ENCODE measurements at regions not wholly inside any gene's neighbourhood (a gene's known extent, or its start where the extent isn't known, plus 50 kb on each side); places are given as distances from the start of the nearest gene placed in this dataset.

DNA sequence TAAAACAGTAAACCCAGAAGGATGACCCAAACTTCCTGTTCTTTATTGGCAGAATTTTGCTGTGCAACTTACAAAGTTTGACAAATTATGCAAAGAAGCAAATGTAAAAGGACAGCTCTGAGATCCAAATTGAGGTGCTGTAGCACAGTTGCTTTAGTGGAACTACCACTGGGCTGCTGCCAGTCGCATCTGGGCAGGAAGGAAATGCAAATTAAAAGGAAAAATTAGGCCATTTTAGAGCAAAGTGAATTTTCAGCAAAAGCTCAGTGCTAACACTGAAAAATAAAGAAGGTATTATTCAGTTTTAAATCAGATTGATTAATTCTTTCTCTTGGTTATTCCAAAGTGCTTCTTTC, 104.5 kb downstream of the ZMAT3 start:
- Histone ChIP-seq H3K36me3 (ENCODE audit: control insufficient read depth, insufficient read depth, low read length) (no peaks in the 10 kb centered on the region), H3K27me3 (ENCODE audit: control insufficient read depth, insufficient read depth, low read length) (no peaks in the 10 kb centered on the region; the same call in 1 of the 2 replicates), H3K4me3 (ENCODE audit: low read depth in 2 of 2, low read length in 2 of 2) (no peak overlapping the region), H3K4me1 (ENCODE audit: control insufficient read depth, insufficient read depth, low read length) (no peaks in the 10 kb centered on the region), H3K9me3 (ENCODE audit: control insufficient read depth, insufficient read depth, low read depth, low read length) (no peaks in the 10 kb centered on the region), H3K27ac (ENCODE audit: low read length) (no peak overlapping the region)
- POLR2A ChIA-PET, result no interaction called here
- BruUV-seq (replicated peaks), result no TSS peak
- TF ChIP-seq POLR2AphosphoS5 (IDR thresholded peaks at IDR 0.05; ENCODE audit: low read depth, low read length), result no peak
- TF ChIP-seq, protein P1, sequence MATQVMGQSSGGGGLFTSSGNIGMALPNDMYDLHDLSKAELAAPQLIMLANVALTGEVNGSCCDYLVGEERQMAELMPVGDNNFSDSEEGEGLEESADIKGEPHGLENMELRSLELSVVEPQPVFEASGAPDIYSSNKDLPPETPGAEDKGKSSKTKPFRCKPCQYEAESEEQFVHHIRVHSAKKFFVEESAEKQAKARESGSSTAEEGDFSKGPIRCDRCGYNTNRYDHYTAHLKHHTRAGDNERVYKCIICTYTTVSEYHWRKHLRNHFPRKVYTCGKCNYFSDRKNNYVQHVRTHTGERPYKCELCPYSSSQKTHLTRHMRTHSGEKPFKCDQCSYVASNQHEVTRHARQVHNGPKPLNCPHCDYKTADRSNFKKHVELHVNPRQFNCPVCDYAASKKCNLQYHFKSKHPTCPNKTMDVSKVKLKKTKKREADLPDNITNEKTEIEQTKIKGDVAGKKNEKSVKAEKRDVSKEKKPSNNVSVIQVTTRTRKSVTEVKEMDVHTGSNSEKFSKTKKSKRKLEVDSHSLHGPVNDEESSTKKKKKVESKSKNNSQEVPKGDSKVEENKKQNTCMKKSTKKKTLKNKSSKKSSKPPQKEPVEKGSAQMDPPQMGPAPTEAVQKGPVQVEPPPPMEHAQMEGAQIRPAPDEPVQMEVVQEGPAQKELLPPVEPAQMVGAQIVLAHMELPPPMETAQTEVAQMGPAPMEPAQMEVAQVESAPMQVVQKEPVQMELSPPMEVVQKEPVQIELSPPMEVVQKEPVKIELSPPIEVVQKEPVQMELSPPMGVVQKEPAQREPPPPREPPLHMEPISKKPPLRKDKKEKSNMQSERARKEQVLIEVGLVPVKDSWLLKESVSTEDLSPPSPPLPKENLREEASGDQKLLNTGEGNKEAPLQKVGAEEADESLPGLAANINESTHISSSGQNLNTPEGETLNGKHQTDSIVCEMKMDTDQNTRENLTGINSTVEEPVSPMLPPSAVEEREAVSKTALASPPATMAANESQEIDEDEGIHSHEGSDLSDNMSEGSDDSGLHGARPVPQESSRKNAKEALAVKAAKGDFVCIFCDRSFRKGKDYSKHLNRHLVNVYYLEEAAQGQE (IDR thresholded peaks at IDR 0.05; ENCODE audit: insufficient read depth in 1 of 2, low read depth in 2 of 2, low read length in 1 of 2), result no peak
- in situ Hi-C loops (cut with HindIII; ENCODE audit: low pct_unique_long_range_greater_than_20kb, low sequenced_read_pairs) (no loop called here), intact Hi-C loops (cut with micrococcal nuclease; ENCODE audit: unreplicated experiment) (loop anchor here (2.0 kb wide), 1 partner anchor 530 kb away; no protein-coding TSS in a partner anchor)
- CTCF ChIA-PET, result no interaction called here
- no peak for ATAC-seq
- DNase-seq (ENCODE audit: low read depth, low spot score), result no peak

DNA sequence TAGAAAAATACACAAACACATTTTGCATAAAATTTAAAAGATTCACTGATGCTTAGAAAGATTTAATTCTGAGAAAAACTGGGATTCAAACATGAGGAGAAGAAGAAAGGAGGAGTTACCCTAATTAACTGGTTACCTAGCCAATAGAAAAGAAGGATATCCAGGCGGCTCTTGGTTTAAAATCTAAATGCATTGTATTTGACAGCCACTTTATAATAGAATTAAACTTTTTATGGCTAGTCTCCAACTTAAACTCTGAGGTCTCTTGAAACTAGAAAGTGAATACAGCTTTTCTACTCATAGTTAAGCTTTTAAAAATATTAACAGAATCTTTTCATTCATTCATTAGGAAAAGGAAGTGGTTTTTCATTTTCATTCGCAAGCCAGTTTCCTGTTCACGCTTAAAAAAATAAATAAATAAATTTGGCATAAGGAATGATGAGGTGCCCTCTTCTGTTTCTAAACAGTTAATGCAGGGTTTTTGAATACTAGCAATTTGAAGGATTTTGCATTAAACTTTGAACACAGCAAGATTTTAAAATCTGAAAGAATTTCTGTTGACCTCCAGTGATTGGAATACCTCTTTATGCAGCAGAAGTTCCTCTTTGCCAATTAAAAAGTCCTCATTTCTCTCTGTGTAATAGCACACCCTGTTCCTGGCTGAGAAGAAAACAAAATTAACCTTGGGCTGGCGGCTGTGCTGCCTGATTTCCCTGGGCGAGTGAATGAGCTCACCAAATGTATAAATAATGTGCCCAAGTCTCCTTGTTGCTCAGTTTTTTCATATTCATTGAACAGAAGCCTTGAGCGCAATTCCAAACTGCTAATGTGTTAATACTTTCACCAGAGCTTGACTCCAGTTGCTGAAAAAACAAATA, 105.1 kb downstream of the ZMAT3 start:
- H3K36me3 ChIP-seq (ENCODE audit: control insufficient read depth, insufficient read depth, low read length), result no peaks in the 10 kb centered on the region
- DNase-seq (ENCODE audit: low read depth, low spot score), result peak; percentile 4
- no peaks in the 10 kb centered on the region; the same call in 1 of the 2 replicates for H3K27me3 ChIP-seq (ENCODE audit: control insufficient read depth, insufficient read depth, low read length)
- ChIA-PET POLR2A (no interaction called here), CTCF (no interaction called here)
- in situ Hi-C loops (cut with HindIII; ENCODE audit: low pct_unique_long_range_greater_than_20kb, low sequenced_read_pairs), result no loop called here
- BruUV-seq (replicated peaks), result no TSS peak
- H3K9me3 ChIP-seq (ENCODE audit: control insufficient read depth, insufficient read depth, low read depth, low read length), result no peaks in the 10 kb centered on the region
- no peak overlapping the region for H3K4me3 ChIP-seq (ENCODE audit: low read depth in 2 of 2, low read length in 2 of 2)
- no peak for ATAC-seq
- intact Hi-C loops (cut with micrococcal nuclease; ENCODE audit: unreplicated experiment), result loop anchor here (2.0 kb wide), 1 partner anchor 530 kb away; no protein-coding TSS in a partner anchor
- H3K27ac ChIP-seq (ENCODE audit: low read length), result no peak overlapping the region
- no peak for TF ChIP-seq TCF7L2 (IDR thresholded peaks at IDR 0.05; ENCODE audit: low read depth, low read length)
- TF ChIP-seq, protein P2, sequence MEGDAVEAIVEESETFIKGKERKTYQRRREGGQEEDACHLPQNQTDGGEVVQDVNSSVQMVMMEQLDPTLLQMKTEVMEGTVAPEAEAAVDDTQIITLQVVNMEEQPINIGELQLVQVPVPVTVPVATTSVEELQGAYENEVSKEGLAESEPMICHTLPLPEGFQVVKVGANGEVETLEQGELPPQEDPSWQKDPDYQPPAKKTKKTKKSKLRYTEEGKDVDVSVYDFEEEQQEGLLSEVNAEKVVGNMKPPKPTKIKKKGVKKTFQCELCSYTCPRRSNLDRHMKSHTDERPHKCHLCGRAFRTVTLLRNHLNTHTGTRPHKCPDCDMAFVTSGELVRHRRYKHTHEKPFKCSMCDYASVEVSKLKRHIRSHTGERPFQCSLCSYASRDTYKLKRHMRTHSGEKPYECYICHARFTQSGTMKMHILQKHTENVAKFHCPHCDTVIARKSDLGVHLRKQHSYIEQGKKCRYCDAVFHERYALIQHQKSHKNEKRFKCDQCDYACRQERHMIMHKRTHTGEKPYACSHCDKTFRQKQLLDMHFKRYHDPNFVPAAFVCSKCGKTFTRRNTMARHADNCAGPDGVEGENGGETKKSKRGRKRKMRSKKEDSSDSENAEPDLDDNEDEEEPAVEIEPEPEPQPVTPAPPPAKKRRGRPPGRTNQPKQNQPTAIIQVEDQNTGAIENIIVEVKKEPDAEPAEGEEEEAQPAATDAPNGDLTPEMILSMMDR (IDR thresholded peaks at IDR 0.05), result peak; percentile 69
- no peaks in the 10 kb centered on the region for H3K4me1 ChIP-seq (ENCODE audit: control insufficient read depth, insufficient read depth, low read length)

DNA sequence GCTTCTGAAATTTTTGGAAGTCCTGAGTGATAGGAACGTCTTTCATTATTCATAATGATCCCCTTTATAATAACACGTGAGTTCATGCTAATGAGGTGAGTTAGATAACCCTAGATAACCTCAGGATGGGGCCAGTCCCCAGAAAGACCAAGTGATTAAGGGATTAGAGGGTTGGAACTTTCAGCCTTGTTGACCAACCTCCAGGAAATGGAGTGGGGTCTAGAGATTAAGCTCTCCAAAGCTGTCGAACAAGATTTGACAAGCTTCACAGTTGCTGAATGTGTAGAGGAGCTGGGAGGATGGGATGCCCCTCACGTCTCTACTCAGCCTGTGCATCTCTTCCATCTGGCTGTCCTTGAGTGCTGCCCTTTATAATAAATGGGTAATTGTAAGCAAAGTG, 107.1 kb downstream of the ZMAT3 start:
- ATAC-seq (no peak), DNase-seq (ENCODE audit: low read depth, low spot score) (no peak)
- H3K27me3 ChIP-seq (ENCODE audit: control insufficient read depth, insufficient read depth, low read length), result no peaks in the 10 kb centered on the region; the same call in 1 of the 2 replicates
- intact Hi-C loops (cut with micrococcal nuclease; ENCODE audit: unreplicated experiment), result no loop called here
- no peaks in the 10 kb centered on the region for H3K9me3 ChIP-seq (ENCODE audit: control insufficient read depth, insufficient read depth, low read depth, low read length)
- no peak overlapping the region for H3K4me3 ChIP-seq (ENCODE audit: low read depth in 2 of 2, low read length in 2 of 2)
- in situ Hi-C loops (cut with HindIII; ENCODE audit: low pct_unique_long_range_greater_than_20kb, low sequenced_read_pairs), result no loop called here
- no peaks in the 10 kb centered on the region for H3K4me1 ChIP-seq (ENCODE audit: control insufficient read depth, insufficient read depth, low read length)
- no peaks in the 10 kb centered on the region for H3K36me3 ChIP-seq (ENCODE audit: control insufficient read depth, insufficient read depth, low read length)
- no peak overlapping the region for H3K27ac ChIP-seq (ENCODE audit: low read length)
- TF ChIP-seq, protein P2 (IDR thresholded peaks at IDR 0.05), result no peak
- TF ChIP-seq SIN3A (IDR thresholded peaks at IDR 0.05; ENCODE audit: borderline replicate concordance, insufficient read depth, low read depth, low read length) (no peak), TCF7L2 (IDR thresholded peaks at IDR 0.05; ENCODE audit: low read depth, low read length) (no peak), POLR2AphosphoS5 (IDR thresholded peaks at IDR 0.05; ENCODE audit: low read depth, low read length) (no peak)
- TF ChIP-seq, protein P1 (IDR thresholded peaks at IDR 0.05; ENCODE audit: insufficient read depth in 1 of 2, low read depth in 2 of 2, low read length in 1 of 2), result no peak
- POLR2A ChIA-PET, result interaction anchor here (0.7 kb wide), 1 partner anchor 256 kb away, joined by 3 read pairs; no protein-coding TSS in a partner anchor
- CTCF ChIA-PET, result no interaction called here
- no TSS peak for BruUV-seq (replicated peaks)
